Parathyroid adenoma (tissue), 2 donors: ENCODE measurements at regions not wholly inside any gene's neighbourhood (a gene's known extent, or its start where the extent isn't known, plus 50 kb on each side); places are given as distances from the start of the nearest gene placed in this dataset.
"Not testable (repeated sequence)": the region's sequence is repeated elsewhere in the genome, so short reads cannot be mapped to it uniquely, and the experiment has no call there.

ENCODE experiments used
- H2AFZ ChIP-seq: fragments of 300-600 bp; sonication (generic); one replicate; pipeline ENCODE4 v1.7.0; 2017; ENCODE audit warnings: antibody characterized with exemption, mild to moderate bottlenecking
- H3K27ac ChIP-seq: fragments of 300-600 bp; sonication (generic); one replicate; pipeline ENCODE4 v1.7.0; 2017
- H3K27me3 ChIP-seq: fragments of 300-600 bp; sonication (generic); one replicate; pipeline ENCODE4 v1.7.0; 2017; ENCODE audit warnings: low read length; ENCODE audit not compliant: control insufficient read depth, insufficient read depth
- H3K36me3 ChIP-seq: fragments of 300-600 bp; sonication (generic); one replicate; pipeline ENCODE4 v1.7.0; 2017; ENCODE audit warnings: low read length; ENCODE audit not compliant: control insufficient read depth, insufficient read depth
- H3K4me1 ChIP-seq: fragments of 300-600 bp; sonication (generic); one replicate; pipeline ENCODE4 v1.7.0; 2017; ENCODE audit warnings: control low read depth
- H3K4me2 ChIP-seq: fragments of 300-600 bp; sonication (generic); one replicate; pipeline ENCODE4 v1.7.0; 2017; ENCODE audit warnings: low read length
- H3K4me3 ChIP-seq: fragments of 300-600 bp; sonication (generic); one replicate; pipeline ENCODE4 v1.7.0; 2017; ENCODE audit warnings: low read depth, low read length
- H3K79me2 ChIP-seq: fragments of 300-600 bp; sonication (generic); one replicate; pipeline ENCODE4 v1.7.0; 2017; ENCODE audit warnings: control low read depth
- H3K9ac ChIP-seq: fragments of 300-600 bp; sonication (generic); one replicate; pipeline ENCODE4 v1.7.0; 2017; ENCODE audit warnings: mild to moderate bottlenecking
- H3K9me3 ChIP-seq: fragments of 300-600 bp; sonication (generic); one replicate; pipeline ENCODE4 v1.7.0; 2017; ENCODE audit warnings: low read length; ENCODE audit not compliant: control insufficient read depth
- CTCF ChIP-seq: fragments of 300-600 bp; sonication (generic); IDR thresholded peaks from one replicate; pipeline ENCODE4 v1.7.0; 2017; ENCODE audit warnings: antibody characterized with exemption, mild to moderate bottlenecking
- donor health status: primary hyperparathyroidism.

GRCh38 chr20:1735417-1736089, 78.0 kb upstream of the SIRPG start:
- H3K27ac ChIP-seq: no peak overlapping the region
- no peak overlapping the region for H2AFZ ChIP-seq
- H3K4me1 ChIP-seq: no peaks in the 10 kb centered on the region
- H3K4me3 ChIP-seq: no peak overlapping the region
- no peak overlapping the region for H3K9ac ChIP-seq
- H3K4me2 ChIP-seq: no peak overlapping the region
- no peak for TF ChIP-seq CTCF
- H3K9me3 ChIP-seq: no peaks in the 10 kb centered on the region
- no peaks in the 10 kb centered on the region for H3K27me3 ChIP-seq
- H3K36me3 ChIP-seq: no peaks in the 10 kb centered on the region
- H3K79me2 ChIP-seq: no peaks in the 10 kb centered on the region

GRCh38 chr20:1734269-1734858, 76.8 kb upstream of the SIRPG start:
- Histone ChIP-seq H3K4me1 (no peaks in the 10 kb centered on the region), H3K27me3 (no peaks in the 10 kb centered on the region), H3K9me3 (no peaks in the 10 kb centered on the region), H3K79me2 (no peaks in the 10 kb centered on the region), H3K9ac (no peak overlapping the region), H3K4me3 (no peak overlapping the region), H3K4me2 (no peak overlapping the region), H3K27ac (no peak overlapping the region), H3K36me3 (no peaks in the 10 kb centered on the region), H2AFZ (no peak overlapping the region)
- no peak for TF ChIP-seq CTCF

- H3K4me1 ChIP-seq, H3K4me3 ChIP-seq, H3K27me3 ChIP-seq, H2AFZ ChIP-seq, H3K9ac ChIP-seq, H3K27ac ChIP-seq, H3K36me3 ChIP-seq, H3K79me2 ChIP-seq, H3K4me2 ChIP-seq, H3K9me3 ChIP-seq: not testable (repeated sequence)
These were observed 74.3 kb upstream of the SIRPG start for GRCh38 chr20:1731828-1732375.

GRCh38 chr20:1730981-1731711, 73.6 kb upstream of the SIRPG start:
- H3K27me3 ChIP-seq, H3K4me1 ChIP-seq: not testable (repeated sequence)

GRCh38 chr20:1727303-1727702, 69.7 kb upstream of the SIRPG start:
- not testable (repeated sequence) for H3K79me2 ChIP-seq, H3K9me3 ChIP-seq, H3K9ac ChIP-seq, H3K27ac ChIP-seq, H3K4me3 ChIP-seq, H3K4me1 ChIP-seq, H3K4me2 ChIP-seq, H3K36me3 ChIP-seq, H2AFZ ChIP-seq, H3K27me3 ChIP-seq

More at GRCh38 chr20:1730981-1731711, 73.6 kb upstream of the SIRPG start:
- H3K27ac ChIP-seq, H3K9ac ChIP-seq, H3K4me2 ChIP-seq, H3K4me3 ChIP-seq, H3K79me2 ChIP-seq, H2AFZ ChIP-seq, H3K9me3 ChIP-seq, H3K36me3 ChIP-seq: not testable (repeated sequence)

- Histone ChIP-seq H3K4me2 (no peak overlapping the region), H3K4me1 (no peaks in the 10 kb centered on the region), H3K9ac (no peak overlapping the region), H3K27me3 (no peaks in the 10 kb centered on the region), H3K27ac (no peak overlapping the region), H3K4me3 (no peak overlapping the region), H3K36me3 (no peaks in the 10 kb centered on the region), H2AFZ (no peak overlapping the region), H3K79me2 (no peaks in the 10 kb centered on the region), H3K9me3 (no peaks in the 10 kb centered on the region)
- TF ChIP-seq CTCF: no peak
These were observed 67.3 kb upstream of the SIRPG start for GRCh38 chr20:1724901-1725300.
